ENCODE measurements at regions not wholly inside any gene's neighbourhood (a gene's known extent, or its start where the extent isn't known, plus 50 kb on each side); places are given as distances from the start of the nearest gene placed in this dataset.

DNA sequence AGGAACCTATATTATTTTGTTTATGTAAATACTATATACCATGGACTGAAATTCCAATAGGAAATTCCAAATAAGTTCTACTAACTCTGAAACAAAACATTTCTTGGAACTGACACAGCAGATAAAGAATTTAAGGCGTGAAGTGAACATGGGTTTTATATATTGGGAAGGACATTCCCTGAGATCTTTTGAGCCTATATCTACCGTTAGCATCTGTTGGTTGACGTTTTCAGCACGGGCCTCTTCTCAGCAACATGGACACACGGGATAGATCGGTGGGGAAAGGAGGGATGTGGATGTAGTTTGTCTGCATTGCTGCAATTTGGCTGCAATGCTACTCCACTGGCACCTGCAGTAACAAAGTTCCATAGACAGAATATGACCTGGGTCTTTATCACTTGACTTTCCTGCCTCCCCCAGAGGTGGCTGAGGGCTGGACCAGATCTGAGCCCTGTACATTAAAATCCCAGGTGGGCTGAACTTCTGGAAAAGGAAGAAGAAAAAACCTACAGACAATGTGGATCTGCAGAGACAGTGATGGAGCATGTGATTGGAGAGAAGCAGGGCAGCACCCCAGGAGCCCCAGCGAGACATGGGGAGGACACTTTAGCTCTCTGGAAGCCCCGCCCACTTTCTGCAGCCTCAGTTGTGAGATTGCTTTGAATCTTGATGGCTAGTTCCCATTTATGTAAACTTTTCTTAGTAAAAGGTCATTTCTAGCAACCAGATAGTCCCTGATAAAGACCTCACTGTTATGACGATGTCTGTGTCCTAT, 91.2 kb upstream of the CPEB4 start:
- no peak for DNase-seq (ENCODE audit: low read depth in 2 of 2, low spot score in 1 of 2)

GRCh38 chr5:173798127-173798810, 89.9 kb upstream of the CPEB4 start:
- no peak for DNase-seq (ENCODE audit: low read depth in 2 of 2, low spot score in 1 of 2)

- DNase-seq (ENCODE audit: low read depth in 2 of 2, low spot score in 1 of 2) = no peak
Observed at GRCh38 chr5:173800340-173800739, 87.8 kb upstream of the CPEB4 start.

- no peak for DNase-seq (ENCODE audit: low read depth in 2 of 2, low spot score in 1 of 2)
Observed at GRCh38 chr5:173801006-173801405, 87.1 kb upstream of the CPEB4 start.

DNA sequence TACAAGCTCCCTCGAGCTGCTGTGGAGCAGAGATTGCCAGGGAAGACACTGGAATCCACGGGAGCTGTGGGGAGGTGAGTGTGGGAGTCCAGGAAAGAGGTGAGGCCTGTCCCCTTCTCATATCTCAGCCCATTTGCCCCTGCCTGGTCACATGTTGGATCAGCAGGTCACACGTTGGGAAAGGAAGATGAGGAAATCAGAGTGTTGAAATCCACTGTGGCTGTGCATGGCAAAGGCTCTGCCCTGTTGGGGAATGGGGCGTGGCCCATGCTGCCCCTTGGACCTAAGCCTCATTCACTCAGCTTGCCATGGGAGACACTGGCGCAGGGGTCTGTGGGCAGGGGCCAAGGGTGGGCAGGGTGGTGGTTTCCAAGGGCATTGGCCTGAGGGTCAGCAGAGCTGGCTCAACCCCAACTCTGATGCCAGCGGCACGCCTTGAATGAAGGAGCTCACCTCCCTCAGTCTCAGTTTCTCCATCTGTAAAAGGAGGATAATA, 85.4 kb upstream of the CPEB4 start:
- no peak for DNase-seq (ENCODE audit: low read depth in 2 of 2, low spot score in 1 of 2)

GRCh38 chr5:173804579-173804978, 83.6 kb upstream of the CPEB4 start:
- no peak for DNase-seq (ENCODE audit: low read depth in 2 of 2, low spot score in 1 of 2)

DNA sequence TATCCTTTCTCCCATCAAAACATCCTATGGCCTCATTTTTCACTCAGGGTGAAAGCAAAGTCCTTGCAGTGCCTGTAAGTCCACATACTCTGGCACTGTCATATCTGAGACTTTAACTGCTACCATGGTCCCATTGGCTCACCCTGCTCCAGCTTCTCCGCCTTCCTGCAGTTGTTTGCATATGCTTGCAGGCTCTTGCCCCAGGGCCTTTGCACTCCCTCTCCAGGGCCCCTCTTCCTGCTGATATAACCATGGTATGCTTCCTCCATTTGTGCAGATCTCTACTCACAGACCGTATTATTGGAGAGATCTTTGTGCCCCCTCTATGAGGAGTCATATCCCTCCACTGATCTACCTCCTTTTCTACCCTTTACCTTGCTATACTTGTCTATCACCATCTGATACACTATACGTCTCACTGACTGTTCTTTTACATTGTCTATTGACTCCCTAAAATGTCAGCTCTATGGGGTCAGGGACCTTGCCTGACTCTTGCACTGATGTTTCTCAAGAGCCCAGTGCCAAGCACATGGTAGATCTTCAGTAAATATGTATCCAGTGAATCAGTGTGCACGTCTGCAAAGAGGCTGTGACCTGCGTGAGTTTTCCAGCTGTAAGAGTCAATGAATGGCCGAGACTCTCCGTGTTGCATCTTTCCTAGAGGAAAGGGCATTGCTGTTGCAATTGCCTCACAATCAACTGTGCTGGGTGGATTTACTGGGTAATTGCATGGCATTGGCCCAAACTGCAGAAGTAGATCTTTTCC, 81.7 kb upstream of the CPEB4 start:
- no peak for DNase-seq (ENCODE audit: low read depth in 2 of 2, low spot score in 1 of 2)

DNA sequence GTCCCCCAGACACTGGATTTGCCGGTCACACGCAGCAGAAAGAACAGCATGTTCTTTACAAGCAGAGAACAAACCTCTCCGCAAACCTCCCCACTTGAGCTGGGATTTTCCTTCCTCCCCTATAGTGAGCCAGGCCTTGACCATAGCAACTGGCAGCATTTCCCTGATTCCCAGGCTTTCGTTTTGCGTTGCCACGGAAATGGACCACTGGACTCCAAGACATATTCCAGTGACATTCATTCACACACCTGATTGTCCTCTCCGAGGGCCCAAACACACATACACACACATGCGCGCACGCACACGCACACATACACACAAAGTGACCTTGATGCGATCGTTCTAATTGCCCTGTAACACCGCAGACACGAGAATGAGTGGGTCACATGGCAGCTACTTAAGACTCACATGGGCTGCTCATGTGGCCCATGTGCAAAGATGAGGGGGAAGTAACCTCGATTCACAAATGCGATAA, 80.9 kb upstream of the CPEB4 start:
- DNase-seq (ENCODE audit: low read depth in 2 of 2, low spot score in 1 of 2) = no peak

DNA sequence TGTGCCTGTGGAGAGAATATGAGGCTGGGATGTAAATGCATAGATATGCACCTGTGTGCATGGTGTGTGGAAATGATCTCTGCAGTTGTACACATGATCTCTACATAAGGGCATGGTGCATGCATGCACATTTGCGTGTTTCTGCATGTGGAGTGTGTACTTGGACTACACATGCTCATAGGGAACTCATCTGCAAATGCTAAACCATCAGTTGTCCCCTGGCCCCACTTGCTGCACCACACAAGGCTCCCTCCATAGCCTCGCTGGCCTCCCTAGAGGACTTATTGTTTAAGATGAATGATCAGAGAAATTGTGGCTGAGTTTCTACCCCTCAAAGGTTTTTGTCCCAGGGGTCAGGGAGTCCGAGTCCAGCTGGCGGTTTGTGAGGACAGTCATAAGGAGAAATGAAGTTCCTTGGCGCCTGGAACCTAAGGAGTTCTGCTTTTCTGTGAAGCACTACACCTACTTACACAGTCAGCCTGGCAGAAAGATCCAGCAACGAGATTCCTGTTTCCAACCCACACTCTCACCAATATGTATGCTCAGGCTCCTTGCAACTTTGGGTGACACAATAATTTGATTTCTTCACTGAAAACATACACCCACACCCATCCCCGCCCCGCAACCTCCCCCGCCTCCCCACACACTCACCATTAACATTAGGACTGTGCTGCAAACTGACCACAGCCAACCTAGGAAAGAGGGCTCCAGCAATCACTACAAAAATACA, 79.9 kb upstream of the CPEB4 start:
- DNase-seq (ENCODE audit: low read depth in 2 of 2, low spot score in 1 of 2) = no peak

GRCh38 chr5:173809014-173809413, 79.1 kb upstream of the CPEB4 start:
- no peak for DNase-seq (ENCODE audit: low read depth in 2 of 2, low spot score in 1 of 2)

GRCh38 chr5:173812811-173813550, 75.2 kb upstream of the CPEB4 start:
- no peak for DNase-seq (ENCODE audit: low read depth in 2 of 2, low spot score in 1 of 2)

GRCh38 chr5:173814053-173814452, 74.1 kb upstream of the CPEB4 start:
- no peak for DNase-seq (ENCODE audit: low read depth in 2 of 2, low spot score in 1 of 2)

DNA sequence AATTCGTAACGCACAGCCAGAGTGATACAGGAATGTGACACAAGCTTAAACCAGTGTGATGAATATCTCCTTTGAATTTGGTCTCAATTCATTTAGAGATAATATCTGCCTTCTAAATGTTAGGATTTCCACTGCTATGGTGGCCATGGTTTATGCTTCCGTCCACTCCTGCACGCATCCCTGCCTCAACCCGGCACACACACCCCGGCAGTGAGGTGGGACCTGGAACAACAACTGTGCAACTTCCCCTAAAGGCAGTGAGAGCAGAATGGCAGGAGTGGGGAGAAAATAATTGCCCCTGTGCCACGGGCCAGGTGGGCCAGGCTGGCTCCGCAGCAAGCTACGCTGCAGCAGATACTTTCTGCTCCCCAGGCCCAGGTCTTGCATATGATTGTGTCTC, 72.6 kb upstream of the CPEB4 start:
- no peak for DNase-seq (ENCODE audit: low read depth in 2 of 2, low spot score in 1 of 2)

- DNase-seq (ENCODE audit: low read depth in 2 of 2, low spot score in 1 of 2) = no peak
Observed at GRCh38 chr5:173816728-173817127, 71.4 kb upstream of the CPEB4 start.

GRCh38 chr5:173817561-173817960, 70.6 kb upstream of the CPEB4 start:
- DNase-seq (ENCODE audit: low read depth in 2 of 2, low spot score in 1 of 2) = no peak

DNA sequence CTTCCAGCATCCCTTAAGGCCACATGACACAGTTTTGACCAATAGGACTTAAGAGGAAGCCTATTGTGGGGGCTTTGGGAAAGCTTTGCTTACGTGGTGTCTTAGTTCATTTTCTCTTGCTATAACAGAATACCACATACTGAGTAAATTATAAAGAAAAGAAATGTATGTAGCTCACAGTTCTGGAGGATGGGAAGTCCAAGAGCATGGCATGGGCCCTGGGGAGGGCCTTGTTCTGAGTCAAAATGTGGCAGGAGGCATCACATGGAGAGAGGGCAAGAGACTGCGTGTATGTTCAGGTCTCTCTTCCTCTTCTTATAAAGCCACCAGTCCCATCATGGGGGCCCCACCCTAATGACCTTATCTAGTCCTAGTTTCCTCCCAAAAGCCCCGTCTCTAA, 68.6 kb upstream of the CPEB4 start:
- DNase-seq (ENCODE audit: low read depth in 2 of 2, low spot score in 1 of 2) = no peak

- DNase-seq (ENCODE audit: low read depth in 2 of 2, low spot score in 1 of 2) = no peak
Observed at GRCh38 chr5:173823274-173823644, 64.9 kb upstream of the CPEB4 start.

DNA sequence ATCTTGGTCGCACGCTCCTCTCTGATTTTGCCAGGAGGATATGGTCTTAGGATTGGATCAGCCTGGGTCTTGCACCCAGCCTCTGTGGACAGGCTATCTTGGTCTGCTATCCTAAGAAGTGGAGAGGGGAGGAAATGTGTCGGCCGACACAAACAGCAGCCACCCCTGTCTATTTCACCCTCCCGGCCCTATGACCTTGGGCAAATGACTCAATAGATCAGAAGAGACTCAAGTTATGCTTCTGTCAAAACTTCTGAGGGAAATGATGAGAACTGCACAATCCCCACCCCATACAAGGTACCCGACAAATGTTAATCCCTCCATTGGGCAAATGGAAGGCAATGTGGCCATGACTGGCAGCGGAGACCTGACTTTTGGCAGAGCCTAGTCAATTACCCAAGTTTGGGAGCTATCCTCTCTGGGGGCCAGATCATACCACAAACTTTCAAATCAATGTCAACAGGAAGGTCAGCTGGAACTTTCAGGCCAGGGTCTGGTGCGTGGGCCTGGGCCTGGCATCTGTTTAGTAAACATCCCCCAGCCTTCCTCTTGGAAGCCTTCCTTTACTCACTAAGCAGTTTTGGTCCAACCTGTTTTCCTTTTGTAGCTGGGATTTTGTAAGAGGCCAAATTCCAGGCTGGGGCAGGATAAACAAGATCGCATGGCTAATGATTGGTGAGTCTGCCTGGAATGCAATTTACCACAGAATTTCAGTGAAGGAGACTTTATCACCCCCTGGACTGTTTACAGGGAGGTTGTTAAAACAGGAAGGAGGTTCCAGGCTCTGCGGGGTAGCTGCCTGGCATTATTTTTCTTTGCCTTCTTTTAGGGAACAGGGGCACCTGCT, 64.2 kb upstream of the CPEB4 start:
- DNase-seq (ENCODE audit: low read depth in 2 of 2, low spot score in 1 of 2) = no peak

DNA sequence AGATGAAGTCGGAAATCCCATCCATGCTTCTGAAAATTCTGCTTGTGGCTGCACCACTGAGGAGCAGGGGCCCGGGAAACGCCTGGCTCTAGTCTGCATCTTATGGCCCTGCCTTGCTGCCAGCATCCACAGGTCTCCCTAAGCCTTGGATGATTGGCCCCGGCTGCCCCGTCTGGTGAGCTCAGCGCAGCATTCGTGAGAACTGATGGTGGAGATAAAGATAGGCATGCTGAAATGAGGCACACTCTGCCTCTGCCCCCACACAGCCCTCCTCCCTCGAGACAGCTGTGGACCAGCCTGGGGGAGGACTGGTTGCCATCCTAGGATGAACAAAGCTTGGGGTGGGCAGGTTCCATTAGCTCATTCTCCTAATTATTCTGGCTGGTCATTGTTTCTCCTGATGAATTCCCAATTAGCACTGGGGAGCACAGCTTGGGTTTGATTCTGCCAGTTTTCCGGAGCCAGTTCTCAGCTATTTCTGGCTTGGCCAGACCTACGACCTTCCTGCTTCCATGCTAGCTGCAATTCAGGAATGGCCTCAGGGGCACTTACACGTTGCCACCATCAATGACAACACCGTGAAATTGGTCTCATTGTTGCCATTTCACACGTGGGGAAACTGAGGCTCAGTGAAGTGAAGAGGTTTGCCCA, 62.8 kb upstream of the CPEB4 start:
- DNase-seq (ENCODE audit: low read depth in 2 of 2, low spot score in 1 of 2) = no peak
